Embryonic facial prominence (tissue), 1 donor: ENCODE measurements at regions not wholly inside any gene's neighbourhood (a gene's known extent, or its start where the extent isn't known, plus 50 kb on each side); places are given as distances from the start of the nearest gene placed in this dataset.

Experiments
- DNase-seq: peaks from one replicate; pipeline ENCODE4 v3.0.0-alpha.2; 2016; ENCODE audit errors: extremely low spot score

DNA sequence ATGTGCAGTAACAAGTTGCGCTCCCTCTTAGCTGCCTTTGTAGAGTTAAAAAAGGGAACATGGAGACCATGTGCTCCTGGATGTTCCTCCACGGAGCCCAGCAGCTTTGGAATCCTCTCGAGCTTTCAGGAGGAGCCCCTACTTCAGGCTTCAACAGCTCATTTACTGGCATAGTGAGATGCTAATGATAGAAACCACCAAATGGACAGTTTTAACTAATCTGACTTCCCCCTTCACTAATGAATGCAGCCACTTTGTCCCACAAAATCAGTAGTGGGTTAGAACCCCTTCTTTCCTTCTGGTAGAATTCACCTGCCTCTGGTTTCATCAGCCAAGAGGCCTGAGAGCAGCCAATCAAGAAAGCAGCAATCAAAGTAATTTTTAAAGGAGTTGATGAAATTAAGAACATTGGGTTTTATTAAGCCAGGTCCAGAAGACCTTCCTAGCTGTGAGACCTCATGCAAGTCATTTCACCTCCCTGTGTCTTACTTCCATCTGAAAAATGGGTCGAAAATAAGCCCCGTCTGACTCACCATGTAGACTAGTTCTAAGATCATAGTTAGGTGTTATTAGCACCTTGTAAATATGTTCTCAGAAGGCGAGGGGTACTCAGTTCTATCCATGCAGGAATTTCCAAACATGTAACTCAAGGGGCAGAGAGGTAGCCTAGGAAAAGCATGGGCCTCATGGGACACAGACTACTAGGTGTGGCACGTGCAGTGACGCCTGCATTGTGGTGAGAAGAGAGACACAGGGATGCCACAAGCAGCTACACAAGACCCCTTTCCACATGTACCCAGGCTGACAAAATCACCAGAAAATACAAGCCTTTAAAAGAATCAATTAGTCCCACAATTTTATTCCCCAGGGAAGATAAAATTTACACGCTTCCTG lies 179.7 kb upstream of the LPP start:
- no peak for DNase-seq

DNA sequence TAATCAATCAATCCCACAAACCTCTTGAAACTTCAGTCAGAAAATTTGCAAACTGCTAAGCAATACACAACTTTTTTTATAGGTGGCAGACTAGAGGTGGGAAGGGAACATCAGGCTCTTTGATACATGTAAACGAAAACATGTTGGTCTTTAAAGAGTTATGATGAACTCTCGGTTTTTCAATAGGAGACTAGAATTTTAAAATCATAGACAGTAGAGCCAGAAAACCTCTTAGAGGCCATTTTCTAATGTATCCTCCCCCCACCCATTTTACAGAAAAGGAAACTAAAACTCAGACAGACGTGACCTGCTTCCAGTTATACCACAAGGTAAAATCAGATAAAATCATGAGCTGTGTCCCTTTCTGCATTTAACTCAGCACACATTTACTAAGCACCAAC lies 179.1 kb upstream of the LPP start:
- no peak for DNase-seq

DNA sequence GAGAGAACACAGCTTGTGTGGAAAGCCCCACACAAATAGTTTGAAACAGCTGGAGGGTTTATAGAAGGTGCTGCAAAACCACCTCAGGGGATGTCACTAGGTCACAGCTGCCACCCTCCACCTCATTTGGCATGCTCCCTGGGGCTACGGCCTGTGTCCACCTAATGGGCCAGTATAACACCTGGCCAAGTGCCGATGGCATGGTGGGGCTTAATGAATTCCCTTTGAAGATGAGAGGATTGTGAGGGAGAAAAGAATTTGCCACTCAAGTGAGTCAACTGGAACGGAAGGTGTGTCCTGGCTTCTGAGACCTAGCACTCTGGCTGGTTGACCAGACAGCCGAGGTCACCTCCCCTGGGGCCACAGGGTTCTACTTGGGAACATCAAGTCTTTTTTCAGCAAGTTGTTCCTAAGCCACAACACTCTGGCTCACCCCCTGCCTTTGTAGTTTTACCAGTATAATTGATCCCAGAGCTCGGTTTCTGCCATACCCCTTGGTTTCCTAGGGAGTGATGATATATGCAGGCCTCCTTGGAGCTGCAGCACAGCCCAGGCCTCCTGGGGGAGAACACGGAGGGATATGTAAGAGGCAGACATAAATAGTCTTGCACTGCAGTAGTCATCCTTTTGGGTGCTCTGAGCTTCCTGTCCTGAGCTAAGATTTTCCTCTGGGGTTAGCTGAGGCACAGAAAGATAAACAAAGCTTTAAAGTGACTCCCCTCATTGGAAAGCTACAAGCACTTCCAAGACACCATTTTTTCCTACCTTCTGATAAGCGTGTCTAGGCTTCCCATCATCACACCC lies 178.2 kb upstream of the LPP start:
- DNase-seq: no peak

DNA sequence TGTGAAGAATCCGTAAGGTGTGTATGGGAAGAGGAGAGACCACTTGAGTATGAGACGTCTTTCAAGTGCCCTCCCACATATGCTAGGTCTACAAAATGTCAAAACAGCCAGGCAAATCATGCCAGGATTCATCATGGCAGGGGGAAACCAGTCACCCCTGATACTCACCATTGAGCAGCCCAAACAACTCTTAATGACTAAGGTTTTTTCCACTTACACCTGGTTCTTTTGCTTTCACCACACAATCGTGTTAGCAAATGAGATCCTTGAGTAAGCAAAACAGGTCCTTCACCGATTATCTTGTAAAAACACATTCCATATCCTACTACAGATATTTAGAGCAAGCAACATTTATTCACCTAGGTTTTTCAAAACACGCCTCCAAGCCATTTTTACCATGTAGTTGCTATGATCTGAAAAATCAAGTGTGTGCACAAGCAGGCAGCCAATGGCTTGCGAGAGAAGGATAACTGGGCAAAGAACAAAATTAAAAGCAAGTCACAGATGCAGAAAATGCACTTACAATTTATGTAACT lies 177.5 kb upstream of the LPP start:
- no peak for DNase-seq

DNA sequence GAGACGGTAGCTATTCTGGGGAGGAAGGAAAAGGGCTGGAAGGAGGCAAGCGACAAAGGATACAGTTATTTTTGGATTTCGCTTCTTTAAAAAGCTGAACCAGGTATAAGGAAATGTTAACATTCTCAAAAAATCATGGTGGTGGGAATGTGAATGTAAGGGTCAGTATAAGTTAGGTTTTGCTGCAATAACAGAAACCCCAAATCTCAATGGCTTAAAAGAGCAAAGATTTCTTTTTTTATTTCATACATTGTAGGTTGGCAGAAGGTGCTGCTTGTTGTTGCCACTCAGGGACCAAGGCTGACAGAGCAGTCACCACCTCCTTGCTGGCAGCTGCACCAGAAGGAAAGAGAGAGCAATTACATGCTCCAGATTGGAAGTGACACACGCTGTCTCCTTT lies 176.3 kb upstream of the LPP start:
- no peak for DNase-seq

DNA sequence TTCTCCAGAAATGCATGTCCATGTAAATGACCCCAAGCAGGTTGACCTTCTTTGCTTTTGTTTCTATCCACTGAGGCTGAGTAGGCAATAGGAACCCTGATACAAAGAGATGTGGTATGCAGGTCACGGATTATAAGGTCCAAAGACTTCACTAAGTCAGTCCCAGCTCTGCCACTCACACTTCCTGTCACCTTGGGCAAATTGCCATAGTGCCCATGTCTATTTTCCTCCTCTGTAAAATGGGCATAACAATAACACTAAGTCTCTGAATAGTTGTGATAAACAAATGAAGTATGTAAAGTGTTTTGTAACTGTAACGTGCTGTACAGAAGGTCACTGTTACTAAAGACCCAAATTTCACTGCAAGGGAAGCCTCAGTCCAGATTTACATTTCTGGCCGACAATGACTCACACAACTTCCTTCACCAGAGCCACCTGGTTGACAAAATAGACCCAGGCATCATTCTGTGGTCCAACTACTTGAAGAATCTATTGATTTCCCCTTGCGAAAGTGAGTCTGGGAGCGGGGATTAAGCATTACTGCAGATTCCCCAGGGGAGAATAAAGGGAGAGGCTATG lies 175.4 kb upstream of the LPP start:
- no peak for DNase-seq

DNA sequence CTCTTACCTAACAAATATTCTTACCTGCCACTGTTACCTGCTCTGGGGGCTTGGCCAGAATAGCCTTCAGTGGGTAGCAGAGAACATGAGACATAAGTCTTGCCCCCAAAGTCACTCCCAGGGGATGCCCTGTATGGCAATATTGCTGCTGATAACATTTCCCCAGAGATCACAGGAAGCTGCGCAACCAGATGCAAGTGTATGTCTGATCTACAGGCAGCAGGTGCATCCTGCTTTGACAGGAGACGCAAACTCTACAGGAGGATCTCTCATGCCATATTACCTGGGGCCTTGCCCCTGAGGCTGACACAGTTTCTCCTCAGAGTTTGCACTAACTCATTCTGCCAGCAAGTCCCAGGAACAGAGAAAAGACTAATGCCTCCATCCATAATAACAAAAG lies 174.4 kb upstream of the LPP start:
- DNase-seq: no peak

DNA sequence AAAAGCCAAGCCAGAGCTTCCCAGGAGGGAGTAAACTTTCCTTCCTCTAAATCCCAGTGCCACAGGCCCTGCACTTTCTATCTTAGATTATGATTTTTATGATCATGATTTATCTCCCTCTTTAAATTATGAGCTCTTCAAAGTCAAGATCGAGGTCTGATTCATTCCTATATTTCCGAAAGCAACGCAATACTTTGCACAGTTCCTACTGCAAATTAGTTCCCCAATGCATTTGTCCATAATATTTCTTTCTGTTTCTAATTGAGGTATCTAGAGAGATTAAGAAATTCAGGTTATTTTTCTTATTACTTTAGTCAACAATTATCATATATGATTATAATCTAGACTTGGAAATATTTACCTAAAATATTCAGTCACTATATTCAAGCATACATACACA lies 173.1 kb upstream of the LPP start:
- no peak for DNase-seq

DNA sequence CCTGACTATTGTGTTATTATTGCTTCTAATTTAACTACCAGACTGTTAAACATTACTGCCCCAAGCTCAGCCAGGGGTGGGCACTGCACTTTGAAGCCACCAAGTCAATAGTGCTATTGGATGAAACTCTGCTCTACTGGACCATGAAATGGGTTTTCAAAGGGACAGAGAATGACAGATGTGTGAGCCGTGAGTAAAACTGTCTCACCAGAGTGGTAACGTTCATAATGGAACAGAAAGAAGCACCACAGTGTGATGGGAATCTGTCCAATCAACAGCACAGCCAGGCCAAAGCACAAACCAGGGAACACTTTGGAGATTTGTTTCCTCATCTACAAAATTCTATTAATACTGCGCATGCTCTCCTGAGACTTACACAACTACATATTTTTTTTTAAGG lies 171.8 kb upstream of the LPP start:
- DNase-seq: no peak

DNA sequence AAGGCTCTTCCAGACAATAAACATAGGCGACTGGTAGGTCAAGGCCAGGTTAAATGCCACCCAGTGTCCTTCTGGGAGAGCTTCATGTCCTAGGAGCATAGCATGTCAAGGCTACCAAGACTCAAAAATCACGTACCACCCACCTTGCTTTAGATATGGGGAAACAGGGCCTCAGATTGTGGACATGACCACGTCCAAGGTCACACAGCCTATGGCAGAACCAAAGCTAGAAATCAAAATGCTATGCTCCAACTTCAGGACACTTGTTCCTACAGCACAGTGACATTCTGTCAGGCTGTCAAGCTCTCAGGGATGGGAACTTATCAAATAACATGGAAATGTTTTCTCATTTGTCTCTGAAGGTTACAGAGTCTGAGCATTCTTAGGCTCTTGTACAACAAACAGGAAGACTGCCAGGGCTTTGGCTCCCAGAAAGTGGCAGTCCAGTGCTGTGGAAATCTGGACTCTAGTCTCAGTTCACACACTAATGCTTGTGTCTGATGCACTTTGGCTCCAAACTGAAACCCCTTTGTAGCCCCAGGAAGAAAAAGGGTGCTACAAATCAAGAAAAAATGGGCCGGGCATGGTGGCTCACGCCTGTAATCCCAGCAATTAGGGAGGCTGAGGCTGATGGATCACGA lies 170.4 kb upstream of the LPP start:
- no peak for DNase-seq

DNA sequence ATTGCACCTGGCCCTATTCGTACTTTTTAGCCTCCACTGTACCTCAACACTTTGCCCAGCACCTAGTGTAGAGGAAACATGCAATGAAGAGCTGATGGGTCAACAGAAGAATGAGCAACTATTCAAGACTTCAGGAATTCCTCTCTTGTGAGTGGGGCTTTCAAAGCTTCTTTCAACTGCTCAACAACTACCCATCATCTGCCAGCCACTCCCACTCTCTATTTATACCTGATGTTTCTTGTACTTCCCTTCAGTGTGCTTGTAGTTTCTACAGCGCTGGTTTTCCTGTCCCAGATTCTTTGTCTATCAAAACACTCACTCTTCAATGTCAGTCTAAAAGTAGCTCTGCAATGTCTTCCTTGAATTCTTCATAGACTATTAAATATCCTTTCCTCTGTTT lies 168.3 kb upstream of the LPP start:
- DNase-seq: no peak

DNA sequence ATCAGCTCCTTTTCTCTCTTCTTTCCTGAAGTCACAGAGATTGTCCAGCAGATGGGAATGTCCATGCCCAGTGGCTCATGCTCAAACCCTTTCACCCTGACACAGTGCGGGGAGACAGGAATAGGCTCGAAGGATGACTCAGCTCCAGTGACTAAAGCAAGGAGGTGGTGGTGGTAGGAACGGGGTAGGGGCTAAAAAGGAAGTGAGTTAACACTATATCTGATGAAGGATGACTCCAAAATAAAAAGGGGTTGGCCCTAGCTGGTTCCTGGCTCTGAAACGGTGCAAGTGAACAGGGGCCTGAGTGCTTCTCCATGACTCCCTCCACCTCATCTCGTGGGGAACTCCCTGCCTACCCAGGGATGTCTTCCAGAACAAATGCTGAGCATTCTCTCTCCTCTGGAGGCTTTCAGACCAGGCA lies 167.4 kb upstream of the LPP start:
- no peak for DNase-seq

DNA sequence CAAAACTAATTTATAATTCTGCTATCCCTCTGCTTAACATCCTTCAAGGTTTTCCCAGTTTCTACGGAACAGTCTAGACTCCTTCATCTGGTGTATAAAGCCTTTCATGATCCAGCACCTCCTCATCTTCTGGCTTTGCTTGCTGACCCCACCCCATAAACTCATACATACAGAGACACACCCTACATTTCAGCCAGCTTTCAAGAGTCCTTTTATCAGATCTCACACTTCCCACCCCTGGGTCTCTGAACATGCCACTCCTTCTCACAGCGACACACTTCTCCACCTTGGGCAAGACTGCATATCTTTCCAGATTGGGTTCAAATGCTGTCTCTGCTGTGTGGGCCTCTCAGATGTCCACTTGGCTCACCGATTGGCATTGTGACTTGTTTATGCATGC lies 166.8 kb upstream of the LPP start:
- no peak for DNase-seq

DNA sequence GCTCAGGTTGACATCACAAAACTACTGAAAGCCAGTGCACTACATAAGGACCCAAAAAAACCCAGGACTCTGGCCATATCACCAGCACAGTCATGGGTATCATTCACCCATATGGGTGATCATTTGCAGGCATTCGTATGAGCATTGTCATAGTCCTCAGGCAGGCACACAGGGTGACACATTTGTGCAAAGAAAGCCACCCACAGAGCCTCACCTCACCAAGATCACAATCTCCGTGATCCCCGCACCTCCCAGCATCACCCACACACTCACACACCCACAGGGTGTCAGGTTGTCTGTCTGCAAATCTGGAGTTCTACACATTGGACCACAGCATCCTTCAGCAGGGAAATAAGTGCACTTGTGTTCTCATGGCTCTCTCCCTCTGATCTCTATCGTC lies 166.0 kb upstream of the LPP start:
- DNase-seq: no peak

DNA sequence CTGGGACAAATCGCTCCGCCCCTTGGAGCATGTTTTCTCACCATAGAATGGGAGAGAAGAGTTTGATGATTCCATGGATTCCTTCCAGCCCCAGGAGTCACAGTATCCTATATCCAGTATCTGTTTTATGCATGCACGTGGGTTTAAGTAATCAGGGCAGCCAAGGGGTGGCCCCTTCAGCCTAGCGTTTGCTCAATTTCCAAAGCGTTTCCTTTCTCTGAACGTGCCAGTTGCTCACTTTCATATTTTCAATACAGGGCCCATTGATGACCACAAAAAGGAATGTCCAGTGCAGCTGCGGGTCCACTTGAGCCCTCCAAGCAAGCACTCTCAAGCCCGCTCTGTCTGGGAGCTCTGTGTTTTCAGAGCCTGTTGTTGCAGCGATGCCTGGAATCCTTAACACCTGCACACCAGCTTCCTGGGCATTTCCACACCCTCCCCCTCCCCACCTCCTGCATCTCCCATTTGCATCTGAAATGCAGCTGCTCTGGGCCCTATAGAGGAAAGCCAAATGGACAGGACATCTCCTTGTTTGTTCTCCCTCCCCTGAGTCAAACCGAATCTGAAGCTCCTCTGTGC lies 164.3 kb upstream of the LPP start:
- DNase-seq: no peak

DNA sequence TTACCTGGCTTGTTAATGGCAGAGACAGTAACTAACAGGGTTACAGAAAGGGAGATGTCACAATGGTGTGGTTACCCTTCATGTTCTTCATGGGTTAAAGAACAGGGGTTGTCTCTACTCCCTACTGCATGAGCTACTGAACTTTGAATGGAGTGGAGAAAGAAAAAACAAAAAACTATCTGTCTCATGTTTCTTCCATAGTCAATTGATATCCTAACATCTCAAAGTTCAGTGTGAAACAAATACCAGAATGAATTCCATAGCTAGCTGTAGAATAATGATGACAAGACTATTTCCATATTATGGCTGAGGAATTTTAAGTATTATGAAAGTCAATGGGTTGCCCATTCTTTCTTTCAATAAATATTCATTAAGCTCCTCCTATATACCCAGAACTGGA lies 161.3 kb upstream of the LPP start:
- DNase-seq: no peak

DNA sequence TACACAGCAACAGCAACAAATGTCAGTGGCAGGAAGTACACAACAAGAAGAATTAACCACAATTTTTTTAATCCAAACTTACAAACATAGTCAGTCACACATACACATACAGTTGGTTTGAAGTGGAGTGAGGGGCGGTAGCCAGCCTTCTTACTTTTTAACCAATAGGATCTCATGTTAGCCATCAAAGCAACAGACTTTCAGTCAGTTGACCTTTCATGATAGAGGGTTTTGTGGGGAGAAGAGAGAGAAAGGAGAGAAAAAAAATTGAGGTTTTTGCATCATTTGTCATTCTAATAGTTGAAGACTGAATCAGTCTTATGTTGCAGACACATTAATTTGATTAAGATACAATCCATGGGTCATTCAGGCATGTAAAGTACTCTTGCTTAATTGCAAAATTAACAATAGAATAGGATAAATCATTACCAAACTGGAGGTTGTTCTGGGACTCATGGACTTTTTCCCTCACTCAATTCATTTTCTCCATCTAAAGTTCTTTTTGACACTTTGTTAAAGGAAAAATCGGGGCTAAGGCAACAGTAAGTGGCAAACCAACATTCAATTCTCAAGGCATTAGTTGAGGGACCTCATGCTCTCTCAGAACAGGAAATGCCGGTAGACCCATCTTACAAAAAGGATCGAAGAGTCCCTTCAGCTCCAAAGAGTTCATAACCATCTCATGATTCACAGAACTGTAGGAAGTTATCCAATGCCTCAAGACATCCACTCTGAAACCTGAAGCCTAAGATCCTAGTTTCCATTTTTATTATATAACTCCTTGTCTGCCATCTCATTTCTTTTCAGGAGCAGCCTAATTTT lies 159.5 kb upstream of the LPP start:
- no peak for DNase-seq

DNA sequence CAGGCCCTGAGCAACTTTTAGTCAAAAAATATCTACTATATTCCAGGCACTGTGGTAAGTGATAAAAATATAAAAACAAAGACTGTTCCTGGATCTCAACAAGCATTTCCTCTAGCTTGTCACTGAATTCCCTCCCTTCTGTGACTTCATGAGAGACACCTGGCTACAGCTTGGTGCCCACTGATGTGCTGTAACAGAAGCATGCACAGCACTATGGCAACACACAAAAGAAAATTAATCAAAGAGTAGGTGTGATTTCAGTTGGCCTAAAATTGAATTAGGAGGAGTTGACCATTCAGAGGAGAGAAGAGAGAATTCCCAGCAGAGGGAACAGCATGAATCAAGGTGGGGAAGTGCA lies 158.9 kb upstream of the LPP start:
- DNase-seq: no peak

DNA sequence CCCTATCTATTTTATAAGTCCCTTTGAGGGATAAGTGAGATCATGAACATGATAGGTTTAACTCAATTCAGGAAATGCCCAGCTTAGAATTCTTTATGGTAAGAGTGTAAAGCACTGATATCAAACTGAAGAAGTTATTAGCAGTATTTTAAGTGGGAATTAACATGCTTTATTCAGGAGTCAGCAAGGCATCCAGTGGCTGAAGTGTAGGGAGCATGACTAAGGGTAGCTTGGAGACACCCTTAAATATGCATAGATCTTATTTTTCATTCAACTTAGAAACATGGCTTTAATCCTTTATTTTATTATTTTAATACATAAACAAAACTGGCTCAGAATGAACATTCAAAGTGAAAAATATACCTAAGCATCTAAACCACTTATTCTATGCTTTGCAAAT lies 158.3 kb upstream of the LPP start:
- DNase-seq: no peak

DNA sequence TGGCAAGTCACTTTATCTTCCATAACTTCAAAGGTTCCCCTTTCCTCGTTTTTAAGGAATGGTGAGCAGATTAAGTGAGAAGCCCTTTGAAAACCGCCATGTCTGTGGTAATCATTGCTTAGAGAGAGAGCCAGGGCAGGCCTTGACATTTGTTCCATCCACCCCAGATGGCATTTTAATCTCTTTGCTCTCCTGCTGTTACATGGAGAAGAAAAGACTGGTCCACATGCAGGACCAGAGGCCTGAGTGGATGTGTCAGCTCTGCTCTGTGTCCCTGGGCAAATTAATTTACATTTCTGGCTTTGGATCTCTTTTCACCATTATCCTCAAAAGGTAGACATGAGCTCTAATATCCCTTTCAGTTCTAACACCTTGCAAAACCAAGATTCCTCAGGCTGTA lies 157.3 kb upstream of the LPP start:
- no peak for DNase-seq

DNA sequence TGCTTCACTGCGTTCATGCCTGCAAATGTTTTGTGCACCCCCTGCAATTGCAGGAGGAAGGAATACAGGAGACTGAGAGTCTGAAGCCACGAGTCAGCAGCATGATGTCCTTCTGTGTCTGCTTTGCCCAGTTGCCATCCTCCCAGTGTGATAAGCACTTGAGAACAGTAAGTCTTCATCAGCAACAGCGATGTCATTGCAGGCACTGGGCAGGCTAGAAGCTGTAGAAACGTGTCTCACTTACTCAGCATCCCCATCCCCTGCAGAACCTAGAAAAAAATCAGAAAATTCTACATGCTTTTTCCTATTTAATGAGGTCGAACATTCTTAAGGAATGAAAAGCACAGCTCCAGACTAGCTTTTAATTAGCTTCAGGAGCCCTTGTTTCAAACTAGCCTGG lies 156.5 kb upstream of the LPP start:
- DNase-seq: no peak
